BLaER1 (cell line): ENCODE measurements at regions not wholly inside any gene's neighbourhood (a gene's known extent, or its start where the extent isn't known, plus 50 kb on each side); places are given as distances from the start of the nearest gene placed in this dataset.

ENCODE experiments used
- H3K27ac ChIP-seq: shearing (Covaris generic); formaldehyde crosslinking; 2 replicates; pipeline ENCODE4 v1.8.1; 2022
- H3K27me3 ChIP-seq: shearing (Covaris generic); formaldehyde crosslinking; 2 replicates; pipeline ENCODE4 v1.8.1; 2022
- H3K36me3 ChIP-seq: shearing (Covaris generic); formaldehyde crosslinking; 2 replicates; pipeline ENCODE4 v1.8.1; 2022
- H3K4me1 ChIP-seq: shearing (Covaris generic); formaldehyde crosslinking; 2 replicates; pipeline ENCODE4 v1.8.1; 2022
- H3K4me2 ChIP-seq: shearing (Covaris generic); formaldehyde crosslinking; 2 replicates; pipeline ENCODE4 v1.8.1; 2022
- H3K4me3 ChIP-seq: shearing (Covaris generic); formaldehyde crosslinking; 2 replicates; pipeline ENCODE4 v1.8.1; 2022
- H3K9ac ChIP-seq: shearing (Covaris generic); formaldehyde crosslinking; 2 replicates; pipeline ENCODE4 v1.8.1; 2022
- H3K9me3 ChIP-seq: shearing (Covaris generic); formaldehyde crosslinking; 2 replicates; pipeline ENCODE4 v1.8.1; 2022
- H4K20me1 ChIP-seq: shearing (Covaris generic); formaldehyde crosslinking; 2 replicates; pipeline ENCODE4 v1.8.1; 2022
- Cebpa-rat ChIP-seq: shearing (Covaris generic); IDR thresholded peaks from 2 replicates; pipeline ENCODE4 v1.8.1; 2022

- H3K9ac ChIP-seq: no peak overlapping the region
- no peak overlapping the region for H3K27ac ChIP-seq
- H3K4me1 ChIP-seq: no peaks in the 10 kb centered on the region
- H3K4me2 ChIP-seq: no peak overlapping the region
- H3K9me3 ChIP-seq: peaks cover 11% of the 10 kb centered on the region
- no peaks in the 10 kb centered on the region for H3K27me3 ChIP-seq
- H3K36me3 ChIP-seq: no peaks in the 10 kb centered on the region
- H4K20me1 ChIP-seq: no peaks in the 10 kb centered on the region
- H3K4me3 ChIP-seq: no peak overlapping the region
- TF ChIP-seq Cebpa-rat: no peak
Measured at GRCh38 chr7:7114575-7115291, 67.6 kb upstream of the C1GALT1 start.

- H4K20me1 ChIP-seq: no peaks in the 10 kb centered on the region
- no peak overlapping the region for H3K27ac ChIP-seq
- H3K36me3 ChIP-seq: no peaks in the 10 kb centered on the region
- no peak for TF ChIP-seq Cebpa-rat
- H3K9me3 ChIP-seq: no peaks in the 10 kb centered on the region
- H3K4me1 ChIP-seq: no peaks in the 10 kb centered on the region
- no peak overlapping the region for H3K4me2 ChIP-seq
- no peak overlapping the region for H3K4me3 ChIP-seq
- no peak overlapping the region for H3K9ac ChIP-seq
- H3K27me3 ChIP-seq: no peaks in the 10 kb centered on the region
Measured at GRCh38 chr7:7117935-7118586, 64.3 kb upstream of the C1GALT1 start.

- no peaks in the 10 kb centered on the region for H3K4me1 ChIP-seq
- no peak overlapping the region for H3K27ac ChIP-seq
- no peak for TF ChIP-seq Cebpa-rat
- H3K36me3 ChIP-seq: no peaks in the 10 kb centered on the region
- no peaks in the 10 kb centered on the region for H4K20me1 ChIP-seq
- H3K27me3 ChIP-seq: no peaks in the 10 kb centered on the region
- H3K4me2 ChIP-seq: no peak overlapping the region
- H3K4me3 ChIP-seq: no peak overlapping the region
- H3K9me3 ChIP-seq: no peaks in the 10 kb centered on the region
- no peak overlapping the region for H3K9ac ChIP-seq
Measured at GRCh38 chr7:7118822-7119221, 63.5 kb upstream of the C1GALT1 start.

GRCh38 chr7:7119729-7120128, 62.6 kb upstream of the C1GALT1 start:
- Histone ChIP-seq H3K36me3 (no peaks in the 10 kb centered on the region), H3K9ac (no peak overlapping the region), H3K27me3 (no peaks in the 10 kb centered on the region), H3K9me3 (no peaks in the 10 kb centered on the region), H4K20me1 (no peaks in the 10 kb centered on the region), H3K4me3 (no peak overlapping the region), H3K4me1 (no peaks in the 10 kb centered on the region), H3K4me2 (no peak overlapping the region), H3K27ac (no peak overlapping the region)
- no peak for TF ChIP-seq Cebpa-rat

- no peaks in the 10 kb centered on the region for H3K9me3 ChIP-seq
- no peak for TF ChIP-seq Cebpa-rat
- H3K27ac ChIP-seq: no peak overlapping the region
Measured at GRCh38 chr7:7122033-7122478, 60.3 kb upstream of the C1GALT1 start.

GRCh38 chr7:7122701-7123281, 59.6 kb upstream of the C1GALT1 start:
- TF ChIP-seq Cebpa-rat: no peak
- no peak overlapping the region for H3K27ac ChIP-seq
- no peak overlapping the region for H3K4me3 ChIP-seq
- no peaks in the 10 kb centered on the region for H4K20me1 ChIP-seq
- H3K9ac ChIP-seq: no peak overlapping the region
- H3K4me1 ChIP-seq: no peaks in the 10 kb centered on the region
- H3K9me3 ChIP-seq: no peaks in the 10 kb centered on the region
- no peaks in the 10 kb centered on the region for H3K27me3 ChIP-seq
- H3K36me3 ChIP-seq: no peaks in the 10 kb centered on the region
- no peak overlapping the region for H3K4me2 ChIP-seq

More at GRCh38 chr7:7122033-7122478, 60.3 kb upstream of the C1GALT1 start:
- no peaks in the 10 kb centered on the region for H3K4me1 ChIP-seq
- H3K9ac ChIP-seq: no peak overlapping the region
- H3K36me3 ChIP-seq: no peaks in the 10 kb centered on the region
- H4K20me1 ChIP-seq: no peaks in the 10 kb centered on the region
- H3K4me2 ChIP-seq: no peak overlapping the region
- no peak overlapping the region for H3K4me3 ChIP-seq
- H3K27me3 ChIP-seq: no peaks in the 10 kb centered on the region

- Histone ChIP-seq H3K27ac (no peak overlapping the region), H3K36me3 (no peaks in the 10 kb centered on the region), H3K27me3 (no peaks in the 10 kb centered on the region), H3K9ac (no peak overlapping the region), H3K4me1 (no peaks in the 10 kb centered on the region), H3K4me2 (no peak overlapping the region), H3K4me3 (no peak overlapping the region), H4K20me1 (no peaks in the 10 kb centered on the region), H3K9me3 (no peaks in the 10 kb centered on the region)
- TF ChIP-seq Cebpa-rat: no peak
Measured at GRCh38 chr7:7125963-7126362, 56.4 kb upstream of the C1GALT1 start.

GRCh38 chr7:7127773-7128172, 54.6 kb upstream of the C1GALT1 start:
- H3K27ac ChIP-seq: no peak overlapping the region
- H3K4me3 ChIP-seq: no peak overlapping the region
- no peak overlapping the region for H3K9ac ChIP-seq
- TF ChIP-seq Cebpa-rat: no peak
- H3K4me2 ChIP-seq: no peak overlapping the region
- no peaks in the 10 kb centered on the region for H3K4me1 ChIP-seq
- no peaks in the 10 kb centered on the region for H3K27me3 ChIP-seq
- no peaks in the 10 kb centered on the region for H3K9me3 ChIP-seq
- H4K20me1 ChIP-seq: no peaks in the 10 kb centered on the region
- no peaks in the 10 kb centered on the region for H3K36me3 ChIP-seq

GRCh38 chr7:7129381-7129780, 53.0 kb upstream of the C1GALT1 start:
- Histone ChIP-seq H3K27me3 (no peaks in the 10 kb centered on the region), H3K4me3 (no peak overlapping the region), H3K4me1 (no peaks in the 10 kb centered on the region), H3K9me3 (no peaks in the 10 kb centered on the region), H4K20me1 (no peaks in the 10 kb centered on the region), H3K9ac (no peak overlapping the region), H3K27ac (no peak overlapping the region), H3K4me2 (no peak overlapping the region), H3K36me3 (no peaks in the 10 kb centered on the region)
- TF ChIP-seq Cebpa-rat: no peak

- no peaks in the 10 kb centered on the region for H3K36me3 ChIP-seq
- H3K9me3 ChIP-seq: no peaks in the 10 kb centered on the region
- TF ChIP-seq Cebpa-rat: no peak
- no peaks in the 10 kb centered on the region for H4K20me1 ChIP-seq
- H3K27me3 ChIP-seq: no peaks in the 10 kb centered on the region
- H3K27ac ChIP-seq: no peak overlapping the region
- no peak overlapping the region for H3K4me3 ChIP-seq
- H3K4me1 ChIP-seq: no peaks in the 10 kb centered on the region
- H3K4me2 ChIP-seq: no peak overlapping the region
- H3K9ac ChIP-seq: no peak overlapping the region
Measured at GRCh38 chr7:7131273-7131672, 51.1 kb upstream of the C1GALT1 start.
